C4-2B (cell line): ENCODE measurements at regions not wholly inside any gene's neighbourhood (a gene's known extent, or its start where the extent isn't known, plus 50 kb on each side); places are given as distances from the start of the nearest gene placed in this dataset.

Experiments
- ZFX ChIP-seq: fragments of 450-650 bp; IDR thresholded peaks from 2 replicates; pipeline ENCODE4 v1.6.1; 2017
- TF ChIP-seq, protein P1 (sequence below): fragments of 450-650 bp; conservative IDR thresholded peaks from 2 replicates; pipeline ENCODE4 v1.5.1; 2017; ENCODE audit warnings: mild to moderate bottlenecking

GRCh38 chr3:109480014-109480413 lies 142.7 kb upstream of the DPPA4 start:
- TF ChIP-seq, protein P1, sequence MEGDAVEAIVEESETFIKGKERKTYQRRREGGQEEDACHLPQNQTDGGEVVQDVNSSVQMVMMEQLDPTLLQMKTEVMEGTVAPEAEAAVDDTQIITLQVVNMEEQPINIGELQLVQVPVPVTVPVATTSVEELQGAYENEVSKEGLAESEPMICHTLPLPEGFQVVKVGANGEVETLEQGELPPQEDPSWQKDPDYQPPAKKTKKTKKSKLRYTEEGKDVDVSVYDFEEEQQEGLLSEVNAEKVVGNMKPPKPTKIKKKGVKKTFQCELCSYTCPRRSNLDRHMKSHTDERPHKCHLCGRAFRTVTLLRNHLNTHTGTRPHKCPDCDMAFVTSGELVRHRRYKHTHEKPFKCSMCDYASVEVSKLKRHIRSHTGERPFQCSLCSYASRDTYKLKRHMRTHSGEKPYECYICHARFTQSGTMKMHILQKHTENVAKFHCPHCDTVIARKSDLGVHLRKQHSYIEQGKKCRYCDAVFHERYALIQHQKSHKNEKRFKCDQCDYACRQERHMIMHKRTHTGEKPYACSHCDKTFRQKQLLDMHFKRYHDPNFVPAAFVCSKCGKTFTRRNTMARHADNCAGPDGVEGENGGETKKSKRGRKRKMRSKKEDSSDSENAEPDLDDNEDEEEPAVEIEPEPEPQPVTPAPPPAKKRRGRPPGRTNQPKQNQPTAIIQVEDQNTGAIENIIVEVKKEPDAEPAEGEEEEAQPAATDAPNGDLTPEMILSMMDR, result no peak
- TF ChIP-seq ZFX, result no peak
